ENCODE measurements at regions not wholly inside any gene's neighbourhood (a gene's known extent, or its start where the extent isn't known, plus 50 kb on each side); places are given as distances from the start of the nearest gene placed in this dataset. TPM values are rescaled to one million over a fixed set of nuclear protein-coding genes. Genes with fewer than 3 reads are reported as not detected.

GRCh38 chr3:96760956-96761355 is 53.4 kb upstream of the EPHA6 start:
- 0% methylated on average over 4 of the region's 4 CpGs for WGBS (ENCODE audit: insufficient coverage, low coverage, missing lambda C conversion rate)

More at GRCh38 chr3:96760956-96761355, 53.4 kb upstream of the EPHA6 start:
- H3K9me1 ChIP-seq (ENCODE audit: control insufficient read depth, insufficient read depth, low read length): no peaks in the 10 kb centered on the region
- DNase-seq (ENCODE audit: extremely low read depth in 1 of 4, low spot score in 3 of 4) (no peak), FAIRE-seq (no peak), ATAC-seq (no peak)
- H3K27me3 ChIP-seq (ENCODE audit: control insufficient read depth in 2 of 2, insufficient read depth in 2 of 2, low read length in 2 of 2): no peaks in the 10 kb centered on the region
- no peaks in the 10 kb centered on the region for H3K4me1 ChIP-seq (replicated peaks in 1 of 2; ENCODE audit: control insufficient read depth in 2 of 2, insufficient read depth in 2 of 2, low read length in 2 of 2)
- H2AFZ ChIP-seq (ENCODE audit: low read depth, low read length): no peak overlapping the region
- ChIA-PET CTCF (ENCODE audit: low intra/inter-chr PET ratio) (no interaction called here), POLR2A (no interaction called here)
- no peaks in the 10 kb centered on the region for H3K36me3 ChIP-seq (ENCODE audit: control insufficient read depth, insufficient read depth, low read length)
- in situ Hi-C loops (cut with MboI): no loop called here
- H3K4me2 ChIP-seq (ENCODE audit: insufficient read depth, low read length): no peak overlapping the region
- no TSS peak for BruUV-seq (replicated peaks)
- H3K4me3 ChIP-seq: no peak overlapping the region
- no peaks in the 10 kb centered on the region for H3K79me2 ChIP-seq (ENCODE audit: control insufficient read depth, insufficient read depth, low read length)
- H3K9ac ChIP-seq (ENCODE audit: insufficient read depth in 1 of 2, low read depth in 2 of 2, low read length in 2 of 2): no peak overlapping the region
- no peaks in the 10 kb centered on the region for H4K20me1 ChIP-seq (replicated peaks; ENCODE audit: control insufficient read depth, insufficient read depth, low read length)
- TF ChIP-seq TAF1 (IDR thresholded peaks at IDR 0.05; ENCODE audit: control insufficient read depth, extremely low read depth, insufficient read depth, low read length, severe bottlenecking): no peak
- TF ChIP-seq E2F4 (CRISPR knock-in tag; IDR thresholded peaks at IDR 0.05; ENCODE audit: low read depth): no peak
- TF ChIP-seq TEAD1 (CRISPR knock-in tag; IDR thresholded peaks at IDR 0.05): no peak
- intact Hi-C loops (cut with micrococcal nuclease): no loop called here
- H3K27ac ChIP-seq (ENCODE audit: extremely low read depth, low read depth, low read length): no peak overlapping the region
- H3K9me3 ChIP-seq (replicated peaks; ENCODE audit: control insufficient read depth, insufficient read depth, low read depth, low read length): no peaks in the 10 kb centered on the region

Small RNA genes in the stretch of these regions (microRNA-seq; reads per million reads assigned to microRNA genes)
- gene MIR8060 (ENCODE audit: borderline microRNAs expressed): not detected

Small RNA genes in the stretch of these regions (small RNA-seq; reads per million reads assigned to genes)
- gene MIR8060: not detected
- not detected for gene RNU6-1094P

Measured in K562 (cell line).